OCI-LY1 (cell line): ENCODE measurements at regions not wholly inside any gene's neighbourhood (a gene's known extent, or its start where the extent isn't known, plus 50 kb on each side); places are given as distances from the start of the nearest gene placed in this dataset.

Experiments used
- CTCF ChIP-seq: fragments of 200-600 bp; sonication (generic), shearing (Covaris generic); IDR thresholded peaks from 2 replicates; pipeline ENCODE4 v1.5.1; 2017; ENCODE audit warnings: mild to moderate bottlenecking, antibody characterized with exemption, low read length, moderate library complexity, mixed read lengths
- EZH2 ChIP-seq: fragments of 200-600 bp; sonication (generic), shearing (Covaris generic); IDR thresholded peaks from 2 replicates; pipeline ENCODE4 v1.8.0; 2017; ENCODE audit warnings: borderline replicate concordance, mixed run types, mild to moderate bottlenecking, antibody characterized with exemption, low read length, moderate library complexity, mixed read lengths

DNA sequence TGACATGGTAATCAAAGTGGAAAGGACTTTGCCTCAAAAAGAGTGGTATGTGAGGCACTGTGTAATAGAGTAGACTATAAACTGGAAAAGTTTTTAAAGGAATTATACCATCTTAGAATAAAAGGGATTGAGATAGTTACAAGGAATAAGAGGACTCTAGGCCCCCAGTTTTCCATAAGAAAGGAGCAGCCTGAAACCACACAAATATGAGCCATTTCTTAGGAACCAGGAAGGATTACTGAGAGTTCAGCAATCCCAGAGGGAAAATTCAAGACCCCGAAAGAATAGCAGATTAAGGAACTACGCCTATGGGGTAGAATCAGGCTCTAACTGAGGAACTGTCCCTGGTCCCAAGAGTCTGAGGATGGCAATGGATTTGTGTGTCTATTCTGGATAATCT lies 1213.3 kb downstream of the C4orf33 start:
- TF ChIP-seq CTCF (no peak), EZH2 (no peak)
